HG03460 (cell line): ENCODE measurements at regions not wholly inside any gene's neighbourhood (a gene's known extent, or its start where the extent isn't known, plus 50 kb on each side); places are given as distances from the start of the nearest gene placed in this dataset.

ENCODE experiments used
- ATAC-seq: cut with Tn5 transposase; IDR thresholded peaks from one replicate; pipeline ENCODE4 v1.9.1; 2021; ENCODE audit not compliant: unreplicated experiment

GRCh38 chr12:90061809-90062208 lies 353.2 kb upstream of the ATP2B1 start:
- ATAC-seq, result no peak

DNA sequence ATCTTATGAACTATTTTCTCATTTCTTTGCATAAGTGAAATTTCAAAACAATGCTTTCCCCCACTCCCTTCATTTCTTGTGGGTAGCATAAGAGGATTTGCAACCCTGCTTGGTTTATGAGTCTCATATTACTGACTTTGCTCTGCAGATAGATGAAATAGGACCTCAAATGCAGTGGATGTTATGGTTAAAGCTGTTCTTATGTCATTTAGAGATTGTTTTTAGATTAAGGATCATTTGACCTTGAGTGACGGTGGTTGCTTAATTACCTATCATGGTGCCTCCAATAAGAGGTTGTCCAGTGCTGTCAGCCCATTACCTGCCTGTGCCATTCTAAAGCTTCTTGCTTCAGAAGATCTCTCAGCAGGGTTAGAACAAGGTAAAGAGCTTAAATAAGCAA lies 351.4 kb upstream of the ATP2B1 start:
- no peak for ATAC-seq

- no peak for ATAC-seq
Measured at GRCh38 chr12:90058704-90059103, 350.1 kb upstream of the ATP2B1 start.

DNA sequence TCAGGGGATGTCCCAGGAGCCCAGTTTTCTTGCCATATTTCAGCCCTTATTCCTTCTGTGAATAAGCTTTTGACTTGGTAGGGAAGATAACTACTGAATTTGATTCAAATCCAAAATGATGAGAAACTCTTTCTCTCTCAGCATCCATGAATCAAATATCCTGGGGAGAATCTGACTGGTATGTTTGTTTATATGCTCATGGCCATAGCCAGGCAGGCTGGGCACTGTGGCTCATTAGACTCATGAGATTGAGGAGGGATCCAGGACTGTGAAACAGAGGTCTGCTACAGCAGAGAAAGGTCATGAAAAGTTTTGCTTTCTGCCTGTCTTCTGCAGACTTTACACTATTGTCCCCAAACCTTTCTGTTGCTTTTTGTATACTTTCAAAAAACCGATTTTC lies 346.4 kb upstream of the ATP2B1 start:
- no peak for ATAC-seq

DNA sequence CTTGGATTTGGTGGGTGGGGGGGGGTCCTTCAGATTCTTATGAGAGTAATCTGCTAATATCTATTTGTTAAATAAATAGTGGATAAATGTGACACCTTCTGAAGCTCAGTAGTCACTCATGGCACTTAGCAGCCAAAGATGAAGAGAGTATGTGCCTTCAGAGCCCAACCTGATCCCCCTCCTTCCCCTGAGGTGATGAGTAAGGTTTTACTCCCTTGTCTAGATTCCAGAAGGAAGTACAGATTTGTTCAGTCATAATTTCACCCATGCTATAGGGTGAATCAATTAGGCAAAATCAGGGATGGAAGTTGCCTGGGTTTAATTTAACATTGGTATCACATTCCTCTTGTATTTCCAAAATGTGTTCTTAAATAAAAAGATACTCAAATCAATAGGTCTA lies 340.3 kb upstream of the ATP2B1 start:
- ATAC-seq, result no peak

DNA sequence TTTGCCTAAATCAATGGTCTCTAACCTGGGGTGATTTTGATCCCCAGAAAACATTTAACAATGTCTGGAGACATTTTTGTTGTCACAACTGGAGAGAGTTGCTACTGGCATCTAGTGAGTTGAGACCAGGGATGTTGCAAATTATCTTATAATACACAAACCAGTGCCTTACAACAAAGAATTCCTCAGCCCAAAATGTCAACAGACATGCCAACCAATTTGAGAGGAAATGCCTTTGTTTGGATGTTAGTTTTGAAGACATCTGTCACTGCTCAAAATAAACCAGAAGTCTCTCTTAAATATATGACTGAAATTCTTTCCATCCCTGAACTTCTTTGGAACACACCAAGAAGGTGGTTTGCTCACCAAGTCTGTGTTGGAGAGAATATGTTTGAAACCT lies 336.9 kb upstream of the ATP2B1 start:
- no peak for ATAC-seq

- ATAC-seq, result no peak
Measured at GRCh38 chr12:90044069-90044468, 335.4 kb upstream of the ATP2B1 start.

DNA sequence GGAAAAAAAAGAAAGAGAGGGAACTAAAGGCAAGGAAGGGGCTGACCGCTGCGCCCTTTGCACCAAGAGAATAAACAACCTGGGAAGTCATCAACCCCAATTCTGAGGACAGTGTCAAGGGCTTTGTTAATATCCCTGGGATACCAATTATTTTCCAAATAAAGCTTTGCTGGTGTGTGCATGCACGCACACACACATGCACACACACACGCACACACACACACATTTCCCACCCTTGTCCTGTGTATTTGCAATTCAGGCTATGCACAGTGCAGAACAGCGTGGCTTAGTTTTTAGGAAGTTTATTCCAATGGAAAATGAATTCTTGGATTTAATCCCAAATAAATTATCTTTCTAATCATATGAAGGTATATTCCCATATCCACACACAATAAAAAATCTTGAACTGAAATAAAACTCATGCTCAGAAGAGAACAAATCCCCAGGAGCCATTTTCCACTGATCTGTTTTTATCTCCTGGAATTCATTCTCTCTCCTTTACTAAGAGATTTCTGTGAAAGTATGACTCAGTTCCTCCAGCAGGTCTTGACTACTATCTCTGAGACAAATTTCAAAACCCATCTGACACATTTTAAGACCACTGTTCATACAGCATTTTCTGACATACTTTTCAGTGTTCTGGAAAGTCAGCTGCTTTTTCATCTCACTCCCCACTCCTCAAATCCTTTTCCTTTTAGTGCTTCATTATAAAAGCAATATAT lies 334.4 kb upstream of the ATP2B1 start:
- ATAC-seq, result no peak

DNA sequence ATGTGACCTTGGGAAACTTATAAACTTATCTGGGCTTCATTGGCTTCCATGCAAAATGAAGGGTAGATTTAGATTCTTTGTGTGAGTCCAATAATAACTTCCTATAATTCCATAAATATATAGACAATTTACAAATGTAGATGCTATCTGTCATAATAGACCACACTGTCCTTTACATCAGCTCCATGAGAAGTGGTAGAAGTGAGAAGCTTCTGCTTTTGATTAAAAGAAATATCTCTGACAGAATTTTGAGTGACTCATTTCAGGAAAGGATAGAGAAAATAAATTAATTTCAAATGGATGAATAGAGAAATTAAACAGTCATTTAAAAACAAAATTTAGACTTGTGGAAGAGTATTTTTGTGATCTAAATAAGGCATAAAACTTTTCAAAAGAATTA lies 329.7 kb upstream of the ATP2B1 start:
- ATAC-seq, result no peak

DNA sequence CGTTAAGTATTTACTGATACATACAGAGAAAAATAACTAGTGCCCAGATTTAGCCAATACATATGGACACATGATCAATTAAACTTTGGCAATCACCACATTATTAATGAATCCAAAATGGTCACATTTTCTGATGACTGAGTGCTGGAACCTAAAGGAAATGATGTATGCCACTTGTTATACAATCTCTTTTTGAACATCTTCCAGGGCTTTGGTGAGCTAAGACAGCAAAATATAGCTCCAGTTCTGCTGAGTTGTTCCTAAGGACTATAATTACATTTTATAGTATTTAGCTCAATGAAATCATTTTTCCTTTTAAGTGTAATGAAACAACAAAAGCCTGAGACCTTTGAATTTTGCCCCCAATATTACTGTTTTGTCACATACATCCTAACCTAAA lies 329.1 kb upstream of the ATP2B1 start:
- no peak for ATAC-seq

DNA sequence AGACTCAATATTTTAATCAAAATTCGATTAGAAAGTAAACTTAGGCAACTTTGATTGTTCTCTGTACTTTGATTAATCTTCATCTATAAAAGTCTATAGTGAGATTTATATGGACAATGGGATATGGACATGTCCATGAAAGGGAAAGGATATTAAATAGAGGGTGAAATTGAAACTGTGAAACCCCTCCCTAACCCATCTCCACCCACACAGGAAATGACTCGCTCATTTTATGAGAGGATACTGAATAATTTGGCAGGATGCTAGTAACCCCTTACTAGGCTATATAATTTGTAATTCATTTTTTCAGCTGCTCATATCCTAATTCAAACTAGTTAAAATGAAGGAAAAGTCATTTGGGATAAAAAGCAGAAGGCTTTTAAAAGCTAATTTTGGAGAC lies 328.0 kb upstream of the ATP2B1 start:
- no peak for ATAC-seq

DNA sequence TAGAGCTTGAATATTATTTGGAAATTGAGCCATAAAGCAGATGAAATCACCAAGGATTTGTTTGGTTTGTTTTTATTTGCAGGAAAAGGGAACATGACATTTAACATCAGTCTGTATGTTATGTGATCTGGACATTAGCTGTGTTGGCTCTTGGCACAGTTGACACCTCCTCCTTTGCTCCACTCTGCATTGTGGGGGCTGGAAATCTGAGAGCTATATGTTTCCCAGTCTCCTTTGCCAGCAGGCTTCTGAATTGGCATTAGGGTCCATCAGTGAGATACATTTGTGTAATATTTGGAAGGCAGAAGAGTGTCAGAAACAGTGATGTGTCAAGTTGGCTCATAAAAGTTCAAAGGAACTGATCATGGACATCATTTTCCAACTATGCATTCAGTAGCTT lies 322.1 kb upstream of the ATP2B1 start:
- no peak for ATAC-seq

DNA sequence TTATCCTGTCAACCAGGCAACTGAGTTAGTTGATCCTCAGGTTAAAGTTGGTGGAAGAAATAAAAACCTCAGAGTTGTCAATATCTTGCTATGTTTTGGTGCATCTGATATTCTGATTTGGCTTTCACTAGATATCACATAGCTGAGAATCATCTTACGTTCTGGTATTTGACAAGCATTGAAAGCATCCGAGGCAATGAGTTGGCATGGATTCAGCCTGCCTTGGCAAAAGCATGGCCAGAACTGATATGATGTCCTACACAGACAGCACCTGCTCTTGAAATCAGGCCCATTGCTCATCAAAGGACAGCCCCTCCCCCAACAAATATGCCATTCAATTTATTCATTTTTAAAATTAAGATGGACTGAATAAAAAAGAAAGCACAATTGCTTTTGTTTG lies 320.7 kb upstream of the ATP2B1 start:
- ATAC-seq, result no peak

DNA sequence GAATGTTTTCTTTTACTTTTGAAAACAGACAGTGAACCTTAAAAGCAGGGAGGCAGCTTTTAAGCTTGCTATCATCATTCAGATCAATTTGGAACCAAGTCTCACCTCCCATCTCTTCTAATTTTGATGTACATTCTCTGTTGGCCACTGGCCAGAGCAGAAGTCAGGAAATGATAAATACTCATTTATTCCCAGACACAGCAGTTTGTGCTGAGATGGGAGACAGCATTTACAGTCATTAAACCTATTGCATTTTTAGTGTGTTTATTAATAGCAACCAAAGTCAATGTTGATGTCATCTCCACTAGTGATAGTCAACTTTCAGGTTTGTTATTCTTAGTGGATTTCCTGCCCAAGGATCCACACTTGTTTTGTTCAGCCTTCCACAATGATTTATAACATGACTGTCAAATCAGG lies 320.0 kb upstream of the ATP2B1 start:
- ATAC-seq, result no peak

GRCh38 chr12:90027889-90028634 lies 319.4 kb upstream of the ATP2B1 start:
- no peak for ATAC-seq

DNA sequence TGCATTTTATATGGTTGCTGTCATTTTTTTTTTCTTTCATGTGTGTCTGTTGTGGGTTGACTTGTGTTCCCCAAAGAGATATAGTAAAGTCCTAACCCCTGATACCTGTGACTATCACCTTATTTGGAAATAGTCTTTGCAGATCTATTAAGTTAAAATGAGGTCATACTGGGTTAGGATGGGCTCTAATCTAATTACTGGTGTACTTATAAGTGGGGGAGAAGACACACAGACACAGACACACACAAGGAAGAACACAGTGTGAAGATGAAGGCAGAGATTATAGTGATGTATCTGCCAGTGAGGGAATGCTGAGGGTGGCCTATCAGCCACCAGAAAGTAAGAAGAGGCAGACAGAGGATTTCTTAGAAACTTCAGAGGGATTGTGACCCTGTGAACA lies 318.4 kb upstream of the ATP2B1 start:
- no peak for ATAC-seq

DNA sequence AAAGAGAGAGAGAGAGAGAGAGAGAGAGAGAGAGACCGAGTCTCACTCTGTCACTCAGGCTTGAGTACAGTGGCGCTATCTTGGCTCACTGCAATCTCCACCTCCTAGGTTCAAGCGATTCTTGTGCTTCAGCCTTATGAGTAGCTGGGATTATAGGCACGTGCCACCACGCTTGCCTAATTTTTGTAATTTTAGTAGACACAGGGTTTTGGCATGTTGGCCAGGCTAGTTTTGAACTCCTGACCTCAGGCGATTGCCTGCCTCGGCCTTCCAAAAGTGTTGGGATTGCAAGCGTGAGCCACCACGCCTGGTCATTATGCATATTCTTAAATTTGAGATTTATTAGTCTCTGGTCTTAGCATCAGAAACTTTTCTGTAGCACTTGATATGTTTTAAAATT lies 317.9 kb upstream of the ATP2B1 start:
- ATAC-seq, result no peak

- ATAC-seq, result no peak
Measured at GRCh38 chr12:90024262-90024661, 315.6 kb upstream of the ATP2B1 start.

GRCh38 chr12:90023207-90023900 lies 314.7 kb upstream of the ATP2B1 start:
- ATAC-seq, result no peak

DNA sequence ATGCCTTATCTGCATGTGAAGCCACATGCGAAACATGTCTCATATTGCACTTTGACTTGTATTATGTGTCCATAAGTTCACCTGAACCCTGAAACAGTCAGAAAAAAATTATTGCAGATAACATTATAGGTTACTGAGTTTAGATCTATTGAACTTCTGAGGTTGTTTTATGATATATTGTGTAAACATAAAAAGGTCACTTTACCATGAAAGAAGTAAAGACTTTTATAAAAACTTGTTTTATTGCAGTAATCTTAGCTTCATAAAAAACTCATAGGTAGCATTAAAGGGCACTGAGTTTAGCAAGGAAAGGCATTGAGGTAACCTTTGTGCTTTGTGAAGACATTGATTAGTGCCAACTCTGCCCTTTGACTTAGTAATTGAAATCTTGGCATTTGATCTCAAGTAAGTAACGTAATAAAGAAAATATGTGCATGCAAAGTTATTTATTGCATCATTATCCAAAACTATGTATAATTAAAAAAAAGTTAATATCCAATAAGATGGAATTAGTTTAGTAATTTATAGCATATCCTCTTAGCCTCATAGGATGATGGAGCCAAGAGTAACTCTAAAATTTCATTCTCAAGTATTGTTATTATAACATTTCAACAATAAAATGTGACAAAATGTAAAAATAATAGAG lies 313.3 kb upstream of the ATP2B1 start:
- no peak for ATAC-seq

DNA sequence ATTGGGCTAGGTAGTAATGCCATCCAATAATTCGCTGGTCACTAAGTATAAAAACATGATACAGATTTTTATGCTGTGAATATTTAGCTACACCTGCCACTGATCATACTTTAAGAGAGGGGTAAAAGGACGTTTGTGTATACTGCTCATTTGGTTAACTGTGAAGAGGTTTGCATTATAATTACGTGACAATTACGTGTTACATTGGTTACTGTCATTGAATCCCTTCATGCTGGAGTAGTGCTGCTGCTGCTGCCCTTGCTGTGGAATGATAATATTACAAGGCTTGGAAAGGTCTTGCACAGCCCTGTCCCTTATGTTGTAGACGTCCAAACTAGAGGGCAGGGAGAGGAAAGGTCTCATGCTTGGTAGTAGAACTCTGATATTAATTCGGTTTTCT lies 312.2 kb upstream of the ATP2B1 start:
- ATAC-seq, result no peak

- ATAC-seq, result no peak
Measured at GRCh38 chr12:90020436-90020835, 311.8 kb upstream of the ATP2B1 start.
